ENCODE measurements at regions not wholly inside any gene's neighbourhood (a gene's known extent, or its start where the extent isn't known, plus 50 kb on each side); places are given as distances from the start of the nearest gene placed in this dataset.

DNA sequence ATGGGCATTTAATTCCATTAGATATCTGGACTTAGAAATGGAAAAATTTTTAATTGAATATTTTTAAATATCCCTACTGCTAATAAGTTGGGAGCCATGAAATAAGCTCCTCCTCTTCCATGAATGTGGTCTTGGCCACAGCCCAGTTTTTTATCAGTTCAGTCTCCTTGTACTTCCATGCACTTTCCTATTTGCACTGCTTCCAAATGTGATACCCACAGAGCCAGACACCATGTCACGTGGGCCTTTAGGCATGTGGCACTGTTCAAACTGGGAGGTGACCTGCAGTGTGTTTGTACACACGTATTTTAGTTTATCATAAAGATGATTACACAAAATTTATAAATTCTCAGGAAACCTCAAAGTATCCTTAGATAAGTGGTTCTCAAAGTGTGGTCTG lies 80.1 kb upstream of the DGKG start:
- no peak for TF ChIP-seq CTCF (IDR thresholded peaks at IDR 0.05)
- TF ChIP-seq POLR2A (IDR thresholded peaks at IDR 0.05): no peak

Data from adrenal gland (tissue), 5 donors.